Endothelial cell of umbilical vein (primary cell): ENCODE measurements at regions not wholly inside any gene's neighbourhood (a gene's known extent, or its start where the extent isn't known, plus 50 kb on each side); places are given as distances from the start of the nearest gene placed in this dataset.

Source experiments
- BruUV-seq: library from RNA; stranded (reverse); fragments of 400-500 nt; replicated peaks from 2 replicates; lab custom pipeline; 2021; lab: Mats Ljungman, UMichigan
- CTCF ChIA-PET: fragments of 300-600, 350-600 bp; sonication (Branson Sonifier 250); formaldehyde crosslinking; loops from one replicate; lab custom pipeline; 2021; ENCODE audit warnings: antibody characterized with exemption, inconsistent platforms; lab: Charles Lee
- POLR2A ChIA-PET: fragments of 300-600, 350-600 bp; sonication (Branson Sonifier 250); formaldehyde crosslinking; loops from one replicate; lab custom pipeline; 2021; ENCODE audit warnings: antibody characterized with exemption, inconsistent platforms; lab: Charles Lee
- DNase-seq: peaks from one replicate; pipeline ENCODE4 v3.0.0-alpha.2; 2011; ENCODE audit warnings: low read depth, low spot score
- FAIRE-seq: peaks from 2 replicates; lab custom pipeline; 2011; peaks lifted over from hg19 to GRCh38; lab: Jason Lieb, UNC
- H2AFZ ChIP-seq: 2 replicates; pipeline ENCODE4 v1.6.0; 2012; ENCODE audit warnings: low read depth, low read length, control low read depth, inconsistent platforms
- H3K27ac ChIP-seq: 2 replicates; pipeline ENCODE4 v1.5.1; 2011; ENCODE audit warnings: low read depth, mild to moderate bottlenecking, control low read depth, low read length, moderate library complexity; ENCODE audit not compliant: insufficient read depth
- H3K27me3 ChIP-seq, 2 experiments: 2 replicates each; pipeline versions ENCODE4 v1.6.0 to v1.6.1; 2011; ENCODE audit warnings: low read length in 2 of 2, mixed read lengths in 1 of 2; ENCODE audit not compliant: control insufficient read depth in 2 of 2, insufficient read depth in 2 of 2
- H3K36me3 ChIP-seq, 2 experiments: 2 replicates in 1 of 2; 3 replicates in 1 of 2; pipeline ENCODE4 v1.5.1; 2011; ENCODE audit warnings: low read length in 2 of 2, mild to moderate bottlenecking in 1 of 2, moderate library complexity in 1 of 2; ENCODE audit not compliant: control insufficient read depth in 2 of 2, insufficient read depth in 2 of 2; ENCODE audit errors: extremely low read depth in 1 of 2
- H3K4me1 ChIP-seq: 3 replicates; pipeline ENCODE4 v1.5.1; 2011; ENCODE audit warnings: mild to moderate bottlenecking, low read length; ENCODE audit not compliant: control insufficient read depth, insufficient read depth; ENCODE audit errors: extremely low read depth
- H3K4me2 ChIP-seq: 2 replicates; pipeline ENCODE4 v1.6.1; 2011; ENCODE audit warnings: low read length, control low read depth, mixed read lengths; ENCODE audit not compliant: insufficient read depth
- H3K4me3 ChIP-seq, 3 experiments: fragments of 200-600 bp in 1 of 3; sonication (generic), shearing (Covaris generic) in 1 of 3; replicated peaks in 1 of 3; 2 replicates each; pipeline ENCODE4 v1.5.1; 2011 to 2016; ENCODE audit warnings: control low read depth in 3 of 3, low read length in 3 of 3, mild to moderate bottlenecking in 2 of 3, inconsistent platforms in 1 of 3, low read depth in 1 of 3, moderate library complexity in 1 of 3; ENCODE audit not compliant: insufficient read depth in 1 of 3
- H3K79me2 ChIP-seq: 2 replicates; pipeline ENCODE4 v1.6.0; 2012; ENCODE audit warnings: low read length, inconsistent platforms; ENCODE audit not compliant: control insufficient read depth, insufficient read depth
- H3K9ac ChIP-seq: replicated peaks from 2 replicates; pipeline ENCODE3; 2011; ENCODE audit warnings: low read length, control low read depth; ENCODE audit not compliant: insufficient read depth; ENCODE audit errors: extremely low read depth
- H3K9me1 ChIP-seq: replicated peaks from 3 replicates; pipeline ENCODE4 v1.6.0; 2011; ENCODE audit warnings: mild to moderate bottlenecking, low read length; ENCODE audit not compliant: control insufficient read depth, insufficient read depth; ENCODE audit errors: extremely low read depth
- H3K9me3 ChIP-seq: replicated peaks from 2 replicates; pipeline ENCODE4 v1.5.1; 2012; ENCODE audit warnings: low read length, inconsistent platforms; ENCODE audit not compliant: control insufficient read depth, insufficient read depth
- H4K20me1 ChIP-seq: replicated peaks from 2 replicates; pipeline ENCODE3; 2011; ENCODE audit warnings: mild to moderate bottlenecking, low read length; ENCODE audit not compliant: control insufficient read depth, insufficient read depth; ENCODE audit errors: extremely low read depth
- EZH2 ChIP-seq: IDR thresholded peaks from 2 replicates; pipeline ENCODE4 v1.6.1; 2012; ENCODE audit warnings: borderline replicate concordance, low read depth, mild to moderate bottlenecking, moderate library complexity, low read length, inconsistent platforms; ENCODE audit not compliant: severe bottlenecking
- FOS ChIP-seq: IDR thresholded peaks from 2 replicates; pipeline ENCODE4 v1.6.1; 2011; ENCODE audit warnings: mild to moderate bottlenecking, low read length, moderate library complexity, borderline replicate concordance; ENCODE audit not compliant: insufficient read depth
- GATA2 ChIP-seq: IDR thresholded peaks from 2 replicates; pipeline ENCODE4 v1.7.0; 2011; ENCODE audit warnings: low read depth, mild to moderate bottlenecking, moderate library complexity, mixed read lengths, low read length; ENCODE audit not compliant: insufficient read length, insufficient read depth
- JUN ChIP-seq: IDR thresholded peaks from 2 replicates; pipeline ENCODE4 v1.6.1; 2011; ENCODE audit warnings: borderline replicate concordance, low read depth; ENCODE audit not compliant: insufficient read length, insufficient read depth
- MYC ChIP-seq: IDR thresholded peaks from one replicate; pipeline ENCODE4 v1.6.1; 2011; ENCODE audit warnings: mild to moderate bottlenecking, low read depth, low read length
- POLR2A ChIP-seq: IDR thresholded peaks from 2 replicates; pipeline ENCODE4 v1.6.1; 2012; ENCODE audit warnings: low read depth, mild to moderate bottlenecking, control low read depth, low read length
- POLR2AphosphoS5 ChIP-seq: IDR thresholded peaks from 2 replicates; pipeline ENCODE4 v1.6.1; 2012; ENCODE audit warnings: low read depth, mild to moderate bottlenecking, control low read depth, low read length, moderate library complexity; ENCODE audit not compliant: insufficient read depth
- dilution Hi-C: fragments of 300-500 bp; cut with MboI; formaldehyde crosslinking; loops from one replicate; pipeline ENCODE4 v1.15.0; 2019; ENCODE audit warnings: low sequenced_read_pairs; ENCODE audit not compliant: extremely low pct_ligation_motif_present
- intact Hi-C: fragments of 100-400 bp; cut with micrococcal nuclease; formaldehyde crosslinking; loops from one replicate; pipeline ENCODE4 v1.10.0; 2022
- TF ChIP-seq, protein P1 (sequence below): IDR thresholded peaks from 2 replicates; pipeline ENCODE4 v1.6.1; 2011; ENCODE audit not compliant: insufficient read depth, insufficient read length
- TF ChIP-seq, protein P2 (sequence below), 2 donors: IDR thresholded peaks; 1 replicate in 1 of 2; 2 replicates in 1 of 2; pipeline ENCODE4 v1.5.1; 2011; ENCODE audit warnings: low read length in 2 of 2, mild to moderate bottlenecking in 2 of 2, moderate library complexity in 2 of 2, control low read depth in 1 of 2, inconsistent platforms in 1 of 2, low read depth in 1 of 2; ENCODE audit not compliant: insufficient read depth in 1 of 2; ENCODE audit errors: extremely low read depth in 1 of 2

DNA sequence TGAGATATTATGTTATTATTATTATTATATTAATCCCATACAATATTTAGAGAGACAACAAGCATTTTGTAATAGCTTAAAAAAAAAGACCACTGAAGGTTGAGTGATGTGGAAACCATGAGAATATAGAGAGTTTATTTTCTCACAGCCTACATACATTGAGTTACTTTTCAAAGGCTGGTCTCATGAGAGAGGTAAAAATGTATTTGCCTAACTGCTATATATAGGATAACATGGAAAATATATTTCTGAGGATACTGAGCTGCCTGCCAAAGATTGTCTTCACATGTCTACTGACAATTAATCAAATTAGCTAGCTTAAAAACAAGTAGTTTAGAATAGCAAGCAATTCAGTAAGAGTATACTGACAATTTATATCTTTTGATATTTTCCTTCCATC lies 192.2 kb upstream of the NRIP1 start:
- BruUV-seq: no TSS peak
- CTCF ChIA-PET: interaction anchor here (0.9 kb wide), 1 partner anchor 21 kb away, joined by 3 read pairs; no protein-coding TSS in a partner anchor
- no peak for FAIRE-seq

More for the DNA sequence above, 192.2 kb upstream of the NRIP1 start:
- no peaks in the 10 kb centered on the region for H4K20me1 ChIP-seq
- intact Hi-C loops: no loop called here
- H3K27ac ChIP-seq: no peak overlapping the region
- dilution Hi-C loops: no loop called here
- H3K9me1 ChIP-seq: no peaks in the 10 kb centered on the region
- H3K36me3 ChIP-seq: no peaks in the 10 kb centered on the region
- H3K79me2 ChIP-seq: no peaks in the 10 kb centered on the region
- H3K27me3 ChIP-seq: no peaks in the 10 kb centered on the region
- no peaks in the 10 kb centered on the region for H3K9me3 ChIP-seq
- H2AFZ ChIP-seq: no peak overlapping the region
- no peak for DNase-seq
- no peak overlapping the region for H3K4me3 ChIP-seq
- TF ChIP-seq, protein P1, sequence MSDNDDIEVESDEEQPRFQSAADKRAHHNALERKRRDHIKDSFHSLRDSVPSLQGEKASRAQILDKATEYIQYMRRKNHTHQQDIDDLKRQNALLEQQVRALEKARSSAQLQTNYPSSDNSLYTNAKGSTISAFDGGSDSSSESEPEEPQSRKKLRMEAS: no peak
- TF ChIP-seq FOS: no peak
- no peak for TF ChIP-seq POLR2A
- TF ChIP-seq JUN: no peak
- no peak for TF ChIP-seq POLR2AphosphoS5
- TF ChIP-seq GATA2: no peak
- no peak for TF ChIP-seq EZH2
- TF ChIP-seq MYC: no peak
- TF ChIP-seq, protein P2, sequence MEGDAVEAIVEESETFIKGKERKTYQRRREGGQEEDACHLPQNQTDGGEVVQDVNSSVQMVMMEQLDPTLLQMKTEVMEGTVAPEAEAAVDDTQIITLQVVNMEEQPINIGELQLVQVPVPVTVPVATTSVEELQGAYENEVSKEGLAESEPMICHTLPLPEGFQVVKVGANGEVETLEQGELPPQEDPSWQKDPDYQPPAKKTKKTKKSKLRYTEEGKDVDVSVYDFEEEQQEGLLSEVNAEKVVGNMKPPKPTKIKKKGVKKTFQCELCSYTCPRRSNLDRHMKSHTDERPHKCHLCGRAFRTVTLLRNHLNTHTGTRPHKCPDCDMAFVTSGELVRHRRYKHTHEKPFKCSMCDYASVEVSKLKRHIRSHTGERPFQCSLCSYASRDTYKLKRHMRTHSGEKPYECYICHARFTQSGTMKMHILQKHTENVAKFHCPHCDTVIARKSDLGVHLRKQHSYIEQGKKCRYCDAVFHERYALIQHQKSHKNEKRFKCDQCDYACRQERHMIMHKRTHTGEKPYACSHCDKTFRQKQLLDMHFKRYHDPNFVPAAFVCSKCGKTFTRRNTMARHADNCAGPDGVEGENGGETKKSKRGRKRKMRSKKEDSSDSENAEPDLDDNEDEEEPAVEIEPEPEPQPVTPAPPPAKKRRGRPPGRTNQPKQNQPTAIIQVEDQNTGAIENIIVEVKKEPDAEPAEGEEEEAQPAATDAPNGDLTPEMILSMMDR (IDR thresholded peaks at IDR 0.05; ENCODE audit: extremely low read depth in 1 of 2, insufficient read depth in 1 of 2, low read depth in 1 of 2, low read length in 2 of 2): no peak
- POLR2A ChIA-PET: no interaction called here
- H3K4me1 ChIP-seq: no peaks in the 10 kb centered on the region
- no peak overlapping the region for H3K9ac ChIP-seq
- no peak overlapping the region for H3K4me2 ChIP-seq
